ENCODE measurements at regions not wholly inside any gene's neighbourhood (a gene's known extent, or its start where the extent isn't known, plus 50 kb on each side); places are given as distances from the start of the nearest gene placed in this dataset.

DNA sequence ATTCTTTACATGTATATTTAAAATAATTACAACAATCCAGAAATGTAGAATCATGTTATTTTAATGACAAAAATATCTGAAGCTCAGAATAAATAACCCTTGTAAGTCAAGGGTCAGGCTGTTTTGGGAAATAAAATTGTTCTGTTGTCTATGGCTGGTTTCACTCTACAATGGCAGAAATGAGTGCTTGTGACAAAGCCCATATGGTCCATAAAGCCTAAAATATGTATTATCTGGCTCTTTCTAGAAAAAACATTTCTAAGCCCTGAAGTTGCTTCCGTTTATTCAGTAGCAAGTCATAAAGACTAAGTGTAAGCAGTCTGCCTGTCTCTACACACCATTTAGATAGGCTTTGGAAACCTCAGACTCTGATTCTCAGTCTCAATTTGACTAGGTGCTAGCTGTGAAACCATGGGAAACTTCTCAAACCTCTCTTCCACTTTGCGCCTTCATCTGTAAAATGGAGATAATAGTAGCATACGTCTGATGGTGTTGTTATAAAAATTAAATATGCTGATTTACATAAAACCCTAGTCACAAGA is 365.7 kb upstream of the CA10 start:
- Histone ChIP-seq H3K9me3 (no peaks in the 10 kb centered on the region; the same call in 1 of the 2 replicates), H3K36me3 (ENCODE audit: control insufficient read depth, insufficient read depth, low read length) (no peaks in the 10 kb centered on the region), H3K4me3 (ENCODE audit: low read depth, low read length) (no peak overlapping the region), H3K4me1 (no peaks in the 10 kb centered on the region), H3K27me3 (replicated peaks; ENCODE audit: control insufficient read depth, insufficient read depth, low read length) (no peaks in the 10 kb centered on the region)
- BruUV-seq (replicated peaks), result no TSS peak
- TF ChIP-seq, protein P1, sequence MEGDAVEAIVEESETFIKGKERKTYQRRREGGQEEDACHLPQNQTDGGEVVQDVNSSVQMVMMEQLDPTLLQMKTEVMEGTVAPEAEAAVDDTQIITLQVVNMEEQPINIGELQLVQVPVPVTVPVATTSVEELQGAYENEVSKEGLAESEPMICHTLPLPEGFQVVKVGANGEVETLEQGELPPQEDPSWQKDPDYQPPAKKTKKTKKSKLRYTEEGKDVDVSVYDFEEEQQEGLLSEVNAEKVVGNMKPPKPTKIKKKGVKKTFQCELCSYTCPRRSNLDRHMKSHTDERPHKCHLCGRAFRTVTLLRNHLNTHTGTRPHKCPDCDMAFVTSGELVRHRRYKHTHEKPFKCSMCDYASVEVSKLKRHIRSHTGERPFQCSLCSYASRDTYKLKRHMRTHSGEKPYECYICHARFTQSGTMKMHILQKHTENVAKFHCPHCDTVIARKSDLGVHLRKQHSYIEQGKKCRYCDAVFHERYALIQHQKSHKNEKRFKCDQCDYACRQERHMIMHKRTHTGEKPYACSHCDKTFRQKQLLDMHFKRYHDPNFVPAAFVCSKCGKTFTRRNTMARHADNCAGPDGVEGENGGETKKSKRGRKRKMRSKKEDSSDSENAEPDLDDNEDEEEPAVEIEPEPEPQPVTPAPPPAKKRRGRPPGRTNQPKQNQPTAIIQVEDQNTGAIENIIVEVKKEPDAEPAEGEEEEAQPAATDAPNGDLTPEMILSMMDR (IDR thresholded peaks at IDR 0.05; ENCODE audit: insufficient read depth in 1 of 2, low read depth in 1 of 2, low read length in 1 of 2, severe bottlenecking in 1 of 2, unreplicated experiment in 1 of 2), result no peak
- no peak overlapping the region for H3K4me3 Mint-ChIP-seq (ENCODE audit: unreplicated experiment)
- intact Hi-C loops (cut with micrococcal nuclease; ENCODE audit: unreplicated experiment), result no loop called here
- no peak for DNase-seq
- ChIA-PET POLR2A (no interaction called here), CTCF (no interaction called here)
- no peaks in the 10 kb centered on the region for H3K36me3 Mint-ChIP-seq (ENCODE audit: insufficient read depth, unreplicated experiment)
- H3K4me1 Mint-ChIP-seq (ENCODE audit: low read depth, unreplicated experiment), result no peaks in the 10 kb centered on the region
- no peak overlapping the region for H3K27ac Mint-ChIP-seq (ENCODE audit: unreplicated experiment)
- no peaks in the 10 kb centered on the region for H3K9me3 Mint-ChIP-seq (ENCODE audit: unreplicated experiment)
- H3K27me3 Mint-ChIP-seq (ENCODE audit: insufficient read depth, unreplicated experiment), result peaks cover 5% of the 10 kb centered on the region

DNA sequence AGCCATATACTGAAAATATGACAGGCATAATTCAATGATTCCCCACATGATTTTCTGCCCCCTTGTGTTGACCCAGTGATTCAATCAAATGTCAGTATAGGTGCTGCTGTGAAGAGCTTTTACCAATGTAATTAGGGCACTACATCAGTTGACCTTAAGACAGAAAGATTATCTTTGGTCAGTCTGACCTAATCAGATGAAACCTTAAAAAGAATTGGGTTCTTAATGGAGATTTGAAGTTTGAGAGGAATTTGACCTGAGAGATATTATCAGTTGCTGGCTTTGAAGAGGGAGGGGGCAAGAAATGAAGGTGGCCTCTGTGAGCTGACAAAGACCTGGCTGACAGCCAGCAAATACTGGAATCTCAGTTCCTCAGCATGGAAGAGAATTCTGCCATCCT is 358.7 kb upstream of the CA10 start:
- TF ChIP-seq, protein P1 (IDR thresholded peaks at IDR 0.05; ENCODE audit: insufficient read depth in 1 of 2, low read depth in 1 of 2, low read length in 1 of 2, severe bottlenecking in 1 of 2, unreplicated experiment in 1 of 2), result no peak
- Mint-ChIP-seq H3K4me1 (ENCODE audit: low read depth, unreplicated experiment) (no peaks in the 10 kb centered on the region), H3K4me3 (ENCODE audit: unreplicated experiment) (no peak overlapping the region), H3K27ac (ENCODE audit: unreplicated experiment) (no peak overlapping the region), H3K9me3 (ENCODE audit: unreplicated experiment) (no peaks in the 10 kb centered on the region), H3K36me3 (ENCODE audit: insufficient read depth, unreplicated experiment) (no peaks in the 10 kb centered on the region), H3K27me3 (ENCODE audit: insufficient read depth, unreplicated experiment) (peaks cover 5% of the 10 kb centered on the region)
- intact Hi-C loops (cut with micrococcal nuclease; ENCODE audit: unreplicated experiment), result no loop called here
- Histone ChIP-seq H3K36me3 (ENCODE audit: control insufficient read depth, insufficient read depth, low read length) (no peaks in the 10 kb centered on the region), H3K4me3 (ENCODE audit: low read depth, low read length) (no peak overlapping the region), H3K9me3 (no peaks in the 10 kb centered on the region), H3K27me3 (replicated peaks; ENCODE audit: control insufficient read depth, insufficient read depth, low read length) (no peaks in the 10 kb centered on the region), H3K4me1 (no peaks in the 10 kb centered on the region)
- ChIA-PET POLR2A (no interaction called here), CTCF (no interaction called here)
- DNase-seq, result no peak
- no TSS peak for BruUV-seq (replicated peaks)

DNA sequence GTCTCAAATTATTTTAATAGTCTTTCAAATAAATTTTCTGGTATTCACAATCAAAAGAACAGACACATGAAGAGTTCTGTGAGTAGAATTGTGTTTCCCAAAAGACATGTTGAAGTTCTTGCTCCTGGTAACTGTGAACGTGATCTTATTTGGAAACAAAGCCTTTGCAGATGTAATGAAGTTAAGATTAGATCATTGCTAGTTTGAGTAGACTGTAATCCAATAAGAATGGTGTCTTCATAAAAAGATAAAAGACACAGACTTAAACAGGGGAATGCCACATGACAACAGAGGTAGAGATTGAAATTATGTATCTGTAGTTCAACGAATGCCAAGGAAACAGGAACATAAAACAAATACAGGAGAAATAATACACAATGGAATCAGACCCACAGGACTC is 357.4 kb upstream of the CA10 start:
- intact Hi-C loops (cut with micrococcal nuclease; ENCODE audit: unreplicated experiment), result no loop called here
- no peaks in the 10 kb centered on the region for H3K36me3 Mint-ChIP-seq (ENCODE audit: insufficient read depth, unreplicated experiment)
- DNase-seq, result no peak
- H3K27me3 ChIP-seq (replicated peaks; ENCODE audit: control insufficient read depth, insufficient read depth, low read length), result no peaks in the 10 kb centered on the region
- no peak overlapping the region for H3K27ac Mint-ChIP-seq (ENCODE audit: unreplicated experiment)
- H3K4me3 Mint-ChIP-seq (ENCODE audit: unreplicated experiment), result no peak overlapping the region
- no peaks in the 10 kb centered on the region for H3K9me3 Mint-ChIP-seq (ENCODE audit: unreplicated experiment)
- TF ChIP-seq, protein P1 (IDR thresholded peaks at IDR 0.05; ENCODE audit: insufficient read depth in 1 of 2, low read depth in 1 of 2, low read length in 1 of 2, severe bottlenecking in 1 of 2, unreplicated experiment in 1 of 2), result no peak
- peaks cover 8% of the 10 kb centered on the region for H3K9me3 ChIP-seq
- no peaks in the 10 kb centered on the region for H3K4me1 ChIP-seq
- ChIA-PET POLR2A (no interaction called here), CTCF (no interaction called here)
- H3K27me3 Mint-ChIP-seq (ENCODE audit: insufficient read depth, unreplicated experiment), result peaks cover under 1% of the 10 kb centered on the region
- no peak overlapping the region for H3K4me3 ChIP-seq (ENCODE audit: low read depth, low read length)
- BruUV-seq (replicated peaks), result no TSS peak
- H3K4me1 Mint-ChIP-seq (ENCODE audit: low read depth, unreplicated experiment), result no peaks in the 10 kb centered on the region
- H3K36me3 ChIP-seq (ENCODE audit: control insufficient read depth, insufficient read depth, low read length), result no peaks in the 10 kb centered on the region

All from Caco-2 (cell line).